ENCODE measurements at regions not wholly inside any gene's neighbourhood (a gene's known extent, or its start where the extent isn't known, plus 50 kb on each side); places are given as distances from the start of the nearest gene placed in this dataset.

DNA sequence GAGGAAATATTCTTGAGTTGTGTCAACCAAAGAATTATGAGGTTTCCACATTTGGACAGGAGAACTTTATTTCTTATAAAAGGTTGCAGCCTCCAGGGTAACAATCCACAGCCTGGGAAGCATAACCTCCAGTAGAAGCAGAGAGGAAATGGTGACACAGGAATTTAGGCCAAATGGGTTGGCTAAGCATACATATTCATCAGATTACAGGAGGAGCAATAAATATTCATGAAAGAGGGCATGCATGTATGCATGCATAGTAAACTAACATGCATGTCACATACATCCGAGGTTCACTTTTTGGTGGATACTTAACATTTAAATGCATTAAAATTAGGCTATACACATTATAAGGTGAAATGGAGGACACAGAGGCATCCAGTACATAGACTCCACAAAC lies 55.7 kb upstream of the NT5E start (continued):
- no peak for TF ChIP-seq ZNF155 (tag by site-specific recombination; IDR thresholded peaks at IDR 0.05)
- no peak for TF ChIP-seq ZNF626 (tag by site-specific recombination; IDR thresholded peaks at IDR 0.05)
- no peak for TF ChIP-seq ZNF433 (tag by site-specific recombination; IDR thresholded peaks at IDR 0.05; ENCODE audit: low read depth)
- no peak for TF ChIP-seq ZNF549 (tag by site-specific recombination; IDR thresholded peaks at IDR 0.05)

DNA sequence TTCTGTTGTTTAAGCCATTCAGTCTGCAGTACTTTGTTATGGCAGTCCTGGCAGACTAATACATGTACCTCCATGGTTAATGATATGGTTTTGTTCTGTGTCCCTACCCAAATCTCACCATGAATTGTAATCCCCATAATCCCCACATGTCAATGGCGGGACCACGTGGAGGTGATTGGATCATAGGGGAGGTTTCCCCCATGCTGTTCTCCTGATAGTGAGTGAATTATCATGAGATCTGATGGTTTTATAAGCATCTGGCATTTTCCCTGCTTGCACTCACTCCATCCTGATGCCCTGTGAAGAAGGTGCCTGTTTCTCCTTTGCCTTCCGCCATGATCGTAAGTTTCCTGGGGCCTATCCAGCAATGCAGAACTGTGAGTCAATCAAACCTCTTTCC lies 57.5 kb upstream of the NT5E start:
- ChIA-PET POLR2A (no interaction called here), CTCF (no interaction called here)
- Histone ChIP-seq H3K27ac (ENCODE audit: extremely low read depth, low read depth, low read length) (no peak overlapping the region), H3K4me1 (ENCODE audit: control insufficient read depth, insufficient read depth, low read length) (no peaks in the 10 kb centered on the region), H3K4me3 (ENCODE audit: low read depth, low read length) (no peak overlapping the region), H3K9me3 (ENCODE audit: control insufficient read depth, insufficient read depth, low read depth, low read length) (no peaks in the 10 kb centered on the region), H3K36me3 (ENCODE audit: control insufficient read depth in 2 of 2, insufficient read depth in 1 of 2, low read length in 2 of 2) (no peaks in the 10 kb centered on the region)
- TF ChIP-seq, protein P1, sequence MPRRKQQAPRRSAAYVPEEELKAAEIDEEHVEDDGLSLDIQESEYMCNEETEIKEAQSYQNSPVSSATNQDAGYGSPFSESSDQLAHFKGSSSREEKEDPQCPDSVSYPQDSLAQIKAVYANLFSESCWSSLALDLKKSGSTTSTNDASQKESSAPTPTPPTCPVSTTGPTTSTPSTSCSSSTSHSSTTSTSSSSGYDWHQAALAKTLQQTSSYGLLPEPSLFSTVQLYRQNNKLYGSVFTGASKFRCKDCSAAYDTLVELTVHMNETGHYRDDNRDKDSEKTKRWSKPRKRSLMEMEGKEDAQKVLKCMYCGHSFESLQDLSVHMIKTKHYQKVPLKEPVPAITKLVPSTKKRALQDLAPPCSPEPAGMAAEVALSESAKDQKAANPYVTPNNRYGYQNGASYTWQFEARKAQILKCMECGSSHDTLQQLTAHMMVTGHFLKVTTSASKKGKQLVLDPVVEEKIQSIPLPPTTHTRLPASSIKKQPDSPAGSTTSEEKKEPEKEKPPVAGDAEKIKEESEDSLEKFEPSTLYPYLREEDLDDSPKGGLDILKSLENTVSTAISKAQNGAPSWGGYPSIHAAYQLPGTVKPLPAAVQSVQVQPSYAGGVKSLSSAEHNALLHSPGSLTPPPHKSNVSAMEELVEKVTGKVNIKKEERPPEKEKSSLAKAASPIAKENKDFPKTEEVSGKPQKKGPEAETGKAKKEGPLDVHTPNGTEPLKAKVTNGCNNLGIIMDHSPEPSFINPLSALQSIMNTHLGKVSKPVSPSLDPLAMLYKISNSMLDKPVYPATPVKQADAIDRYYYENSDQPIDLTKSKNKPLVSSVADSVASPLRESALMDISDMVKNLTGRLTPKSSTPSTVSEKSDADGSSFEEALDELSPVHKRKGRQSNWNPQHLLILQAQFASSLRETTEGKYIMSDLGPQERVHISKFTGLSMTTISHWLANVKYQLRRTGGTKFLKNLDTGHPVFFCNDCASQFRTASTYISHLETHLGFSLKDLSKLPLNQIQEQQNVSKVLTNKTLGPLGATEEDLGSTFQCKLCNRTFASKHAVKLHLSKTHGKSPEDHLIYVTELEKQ (tag by site-specific recombination; IDR thresholded peaks at IDR 0.05; ENCODE audit: borderline replicate concordance) = no peak
- TF ChIP-seq SALL2 (tag by site-specific recombination; IDR thresholded peaks at IDR 0.05; ENCODE audit: borderline replicate concordance) (no peak), MEIS1 (CRISPR knock-in tag; IDR thresholded peaks at IDR 0.05; ENCODE audit: borderline replicate concordance) (no peak), RBAK (tag by site-specific recombination; IDR thresholded peaks at IDR 0.05) (no peak), ZNF341 (tag by site-specific recombination; IDR thresholded peaks at IDR 0.05; ENCODE audit: low read depth) (no peak), ZNF132 (tag by site-specific recombination; IDR thresholded peaks at IDR 0.05; ENCODE audit: borderline replicate concordance) (no peak), ZNF596 (tag by site-specific recombination; IDR thresholded peaks at IDR 0.05) (no peak), ZNF473 (tag by site-specific recombination; IDR thresholded peaks at IDR 0.05) (no peak), FEZF1 (tag by site-specific recombination; IDR thresholded peaks at IDR 0.05) (no peak), ZNF324 (tag by site-specific recombination; IDR thresholded peaks at IDR 0.05) (no peak), ZNF202 (tag by site-specific recombination; IDR thresholded peaks at IDR 0.05; ENCODE audit: borderline replicate concordance) (no peak)
- TF ChIP-seq, protein P2, sequence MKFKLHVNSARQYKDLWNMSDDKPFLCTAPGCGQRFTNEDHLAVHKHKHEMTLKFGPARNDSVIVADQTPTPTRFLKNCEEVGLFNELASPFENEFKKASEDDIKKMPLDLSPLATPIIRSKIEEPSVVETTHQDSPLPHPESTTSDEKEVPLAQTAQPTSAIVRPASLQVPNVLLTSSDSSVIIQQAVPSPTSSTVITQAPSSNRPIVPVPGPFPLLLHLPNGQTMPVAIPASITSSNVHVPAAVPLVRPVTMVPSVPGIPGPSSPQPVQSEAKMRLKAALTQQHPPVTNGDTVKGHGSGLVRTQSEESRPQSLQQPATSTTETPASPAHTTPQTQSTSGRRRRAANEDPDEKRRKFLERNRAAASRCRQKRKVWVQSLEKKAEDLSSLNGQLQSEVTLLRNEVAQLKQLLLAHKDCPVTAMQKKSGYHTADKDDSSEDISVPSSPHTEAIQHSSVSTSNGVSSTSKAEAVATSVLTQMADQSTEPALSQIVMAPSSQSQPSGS (tag by site-specific recombination; IDR thresholded peaks at IDR 0.05; ENCODE audit: low read depth) = no peak
- TF ChIP-seq, protein P3, sequence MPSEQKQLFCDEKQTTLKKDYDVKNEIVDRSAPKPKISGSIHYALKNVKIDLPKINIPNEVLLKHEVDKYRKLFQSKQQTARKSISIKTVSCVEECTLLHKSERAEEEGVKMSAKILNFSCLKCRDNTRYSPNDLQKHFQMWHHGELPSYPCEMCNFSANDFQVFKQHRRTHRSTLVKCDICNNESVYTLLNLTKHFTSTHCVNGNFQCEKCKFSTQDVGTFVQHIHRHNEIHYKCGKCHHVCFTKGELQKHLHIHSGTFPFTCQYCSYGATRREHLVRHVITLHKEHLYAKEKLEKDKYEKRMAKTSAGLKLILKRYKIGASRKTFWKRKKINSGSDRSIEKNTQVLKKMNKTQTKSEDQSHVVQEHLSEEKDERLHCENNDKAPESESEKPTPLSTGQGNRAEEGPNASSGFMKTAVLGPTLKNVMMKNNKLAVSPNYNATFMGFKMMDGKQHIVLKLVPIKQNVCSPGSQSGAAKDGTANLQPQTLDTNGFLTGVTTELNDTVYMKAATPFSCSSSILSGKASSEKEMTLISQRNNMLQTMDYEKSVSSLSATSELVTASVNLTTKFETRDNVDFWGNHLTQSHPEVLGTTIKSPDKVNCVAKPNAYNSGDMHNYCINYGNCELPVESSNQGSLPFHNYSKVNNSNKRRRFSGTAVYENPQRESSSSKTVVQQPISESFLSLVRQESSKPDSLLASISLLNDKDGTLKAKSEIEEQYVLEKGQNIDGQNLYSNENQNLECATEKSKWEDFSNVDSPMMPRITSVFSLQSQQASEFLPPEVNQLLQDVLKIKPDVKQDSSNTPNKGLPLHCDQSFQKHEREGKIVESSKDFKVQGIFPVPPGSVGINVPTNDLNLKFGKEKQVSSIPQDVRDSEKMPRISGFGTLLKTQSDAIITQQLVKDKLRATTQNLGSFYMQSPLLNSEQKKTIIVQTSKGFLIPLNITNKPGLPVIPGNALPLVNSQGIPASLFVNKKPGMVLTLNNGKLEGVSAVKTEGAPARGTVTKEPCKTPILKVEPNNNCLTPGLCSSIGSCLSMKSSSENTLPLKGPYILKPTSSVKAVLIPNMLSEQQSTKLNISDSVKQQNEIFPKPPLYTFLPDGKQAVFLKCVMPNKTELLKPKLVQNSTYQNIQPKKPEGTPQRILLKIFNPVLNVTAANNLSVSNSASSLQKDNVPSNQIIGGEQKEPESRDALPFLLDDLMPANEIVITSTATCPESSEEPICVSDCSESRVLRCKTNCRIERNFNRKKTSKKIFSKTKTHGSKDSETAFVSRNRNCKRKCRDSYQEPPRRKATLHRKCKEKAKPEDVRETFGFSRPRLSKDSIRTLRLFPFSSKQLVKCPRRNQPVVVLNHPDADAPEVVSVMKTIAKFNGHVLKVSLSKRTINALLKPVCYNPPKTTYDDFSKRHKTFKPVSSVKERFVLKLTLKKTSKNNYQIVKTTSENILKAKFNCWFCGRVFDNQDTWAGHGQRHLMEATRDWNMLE (tag by site-specific recombination; conservative IDR thresholded peaks at IDR 0.05; ENCODE audit: low read depth) = no peak
- TF ChIP-seq, protein P4, sequence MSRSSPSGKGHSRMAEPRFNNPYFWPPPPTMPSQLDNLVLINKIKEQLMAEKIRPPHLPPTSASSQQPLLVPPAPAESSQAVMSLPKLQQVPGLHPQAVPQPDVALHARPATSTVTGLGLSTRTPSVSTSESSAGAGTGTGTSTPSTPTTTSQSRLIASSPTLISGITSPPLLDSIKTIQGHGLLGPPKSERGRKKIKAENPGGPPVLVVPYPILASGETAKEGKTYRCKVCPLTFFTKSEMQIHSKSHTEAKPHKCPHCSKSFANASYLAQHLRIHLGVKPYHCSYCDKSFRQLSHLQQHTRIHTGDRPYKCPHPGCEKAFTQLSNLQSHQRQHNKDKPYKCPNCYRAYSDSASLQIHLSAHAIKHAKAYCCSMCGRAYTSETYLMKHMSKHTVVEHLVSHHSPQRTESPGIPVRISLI (tag by site-specific recombination; IDR thresholded peaks at IDR 0.05) = no peak
- TF ChIP-seq, protein P5, sequence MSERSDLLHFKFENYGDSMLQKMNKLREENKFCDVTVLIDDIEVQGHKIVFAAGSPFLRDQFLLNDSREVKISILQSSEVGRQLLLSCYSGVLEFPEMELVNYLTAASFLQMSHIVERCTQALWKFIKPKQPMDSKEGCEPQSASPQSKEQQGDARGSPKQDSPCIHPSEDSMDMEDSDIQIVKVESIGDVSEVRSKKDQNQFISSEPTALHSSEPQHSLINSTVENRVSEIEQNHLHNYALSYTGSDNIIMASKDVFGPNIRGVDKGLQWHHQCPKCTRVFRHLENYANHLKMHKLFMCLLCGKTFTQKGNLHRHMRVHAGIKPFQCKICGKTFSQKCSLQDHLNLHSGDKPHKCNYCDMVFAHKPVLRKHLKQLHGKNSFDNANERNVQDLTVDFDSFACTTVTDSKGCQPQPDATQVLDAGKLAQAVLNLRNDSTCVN (tag by site-specific recombination; optimal IDR thresholded peaks at IDR 0.05) = no peak
